ENCODE measurements at regions not wholly inside any gene's neighbourhood (a gene's known extent, or its start where the extent isn't known, plus 50 kb on each side); places are given as distances from the start of the nearest gene placed in this dataset.

DNA sequence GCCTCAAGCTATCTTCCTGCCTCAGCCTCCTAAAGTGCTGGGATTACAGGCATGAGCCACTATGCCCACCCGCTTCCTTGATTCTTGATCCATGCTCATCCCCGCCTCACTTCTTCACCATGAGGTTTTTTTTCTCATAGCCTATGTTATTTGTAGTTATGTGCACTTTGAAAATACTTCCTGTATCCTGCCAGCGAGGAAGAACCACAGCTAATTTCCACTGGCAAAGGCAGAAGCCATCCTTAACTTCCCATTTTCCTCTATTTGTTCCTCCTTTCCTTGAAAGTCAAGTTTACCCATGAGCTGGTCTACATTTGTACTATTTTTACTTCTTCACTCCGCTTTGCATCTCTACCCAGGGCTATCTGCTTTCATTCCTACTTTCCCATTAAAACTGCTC lies 189.7 kb upstream of the ZFHX3 start:
- Histone ChIP-seq H3K4me2 (no peak overlapping the region), H3K36me3 (no peaks in the 10 kb centered on the region), H3K27ac (no peak overlapping the region), H3K9me3 (no peaks in the 10 kb centered on the region), H3K27me3 (no peaks in the 10 kb centered on the region), H4K20me1 (no peaks in the 10 kb centered on the region), H3K9ac (no peak overlapping the region), H3K4me3 (no peak overlapping the region), H3K4me1 (no peaks in the 10 kb centered on the region)
- TF ChIP-seq Cebpa-rat (IDR thresholded peaks at IDR 0.05) = no peak

GRCh38 chr16:73234496-73234895 lies 186.6 kb upstream of the ZFHX3 start:
- no peak for TF ChIP-seq Cebpa-rat (IDR thresholded peaks at IDR 0.05)
- H4K20me1 ChIP-seq = no peaks in the 10 kb centered on the region
- H3K4me3 ChIP-seq = no peak overlapping the region
- no peaks in the 10 kb centered on the region for H3K27me3 ChIP-seq
- no peaks in the 10 kb centered on the region for H3K36me3 ChIP-seq
- H3K4me1 ChIP-seq = no peaks in the 10 kb centered on the region
- H3K4me2 ChIP-seq = no peak overlapping the region
- no peak overlapping the region for H3K27ac ChIP-seq
- no peaks in the 10 kb centered on the region for H3K9me3 ChIP-seq
- no peak overlapping the region for H3K9ac ChIP-seq

GRCh38 chr16:73233846-73234424 lies 186.0 kb upstream of the ZFHX3 start:
- Histone ChIP-seq H3K4me3 (no peak overlapping the region), H3K27ac (no peak overlapping the region), H3K4me1 (no peaks in the 10 kb centered on the region)

DNA sequence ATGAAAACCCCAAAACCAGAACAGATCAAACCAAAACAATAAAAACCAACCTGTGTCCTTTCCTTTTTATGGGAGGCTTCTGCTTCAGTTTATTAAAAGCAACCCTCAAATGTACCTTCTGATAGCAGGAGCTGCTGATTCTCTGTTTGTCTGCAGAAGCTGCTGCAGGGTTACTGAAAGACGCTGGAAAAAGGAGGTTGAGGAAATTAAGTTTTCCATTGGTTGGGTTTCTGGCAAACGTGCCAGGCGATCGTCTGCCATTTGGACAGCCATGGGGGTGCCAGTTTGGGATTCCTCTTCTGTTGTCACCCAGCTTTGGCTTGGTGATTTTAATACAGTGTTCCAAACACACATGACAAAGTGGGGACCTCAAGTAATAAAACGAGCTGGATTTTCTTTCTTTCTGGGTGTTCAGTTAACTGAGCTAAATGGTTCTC lies 185.4 kb upstream of the ZFHX3 start:
- Histone ChIP-seq H3K4me1 (no peaks in the 10 kb centered on the region), H3K9ac (no peak overlapping the region), H3K9me3 (no peaks in the 10 kb centered on the region), H4K20me1 (no peaks in the 10 kb centered on the region), H3K4me3 (no peak overlapping the region), H3K4me2 (no peak overlapping the region), H3K27ac (no peak overlapping the region), H3K27me3 (no peaks in the 10 kb centered on the region), H3K36me3 (no peaks in the 10 kb centered on the region)
- TF ChIP-seq Cebpa-rat (IDR thresholded peaks at IDR 0.05) = no peak

More at GRCh38 chr16:73233846-73234424, 186.0 kb upstream of the ZFHX3 start:
- no peaks in the 10 kb centered on the region for H3K9me3 ChIP-seq
- H3K27me3 ChIP-seq = no peaks in the 10 kb centered on the region
- H4K20me1 ChIP-seq = no peaks in the 10 kb centered on the region
- no peak overlapping the region for H3K9ac ChIP-seq
- no peak for TF ChIP-seq Cebpa-rat (IDR thresholded peaks at IDR 0.05)
- no peaks in the 10 kb centered on the region for H3K36me3 ChIP-seq
- no peak overlapping the region for H3K4me2 ChIP-seq

- H4K20me1 ChIP-seq = no peaks in the 10 kb centered on the region
- H3K4me3 ChIP-seq = no peak overlapping the region
Observed at GRCh38 chr16:73232555-73233328, 184.8 kb upstream of the ZFHX3 start.

GRCh38 chr16:73231944-73232554 lies 184.1 kb upstream of the ZFHX3 start:
- H3K4me1 ChIP-seq = no peaks in the 10 kb centered on the region
- no peak overlapping the region for H3K9ac ChIP-seq
- no peak for TF ChIP-seq Cebpa-rat (IDR thresholded peaks at IDR 0.05)
- no peak overlapping the region for H3K4me3 ChIP-seq
- H4K20me1 ChIP-seq = no peaks in the 10 kb centered on the region
- no peak overlapping the region for H3K27ac ChIP-seq
- no peaks in the 10 kb centered on the region for H3K27me3 ChIP-seq
- no peak overlapping the region for H3K4me2 ChIP-seq
- no peaks in the 10 kb centered on the region for H3K9me3 ChIP-seq
- H3K36me3 ChIP-seq = no peaks in the 10 kb centered on the region

More at GRCh38 chr16:73232555-73233328, 184.8 kb upstream of the ZFHX3 start:
- H3K9ac ChIP-seq = no peak overlapping the region
- H3K27ac ChIP-seq = no peak overlapping the region
- H3K36me3 ChIP-seq = no peaks in the 10 kb centered on the region
- H3K4me2 ChIP-seq = no peak overlapping the region
- TF ChIP-seq Cebpa-rat (IDR thresholded peaks at IDR 0.05) = no peak
- no peaks in the 10 kb centered on the region for H3K27me3 ChIP-seq
- no peaks in the 10 kb centered on the region for H3K4me1 ChIP-seq
- H3K9me3 ChIP-seq = no peaks in the 10 kb centered on the region

DNA sequence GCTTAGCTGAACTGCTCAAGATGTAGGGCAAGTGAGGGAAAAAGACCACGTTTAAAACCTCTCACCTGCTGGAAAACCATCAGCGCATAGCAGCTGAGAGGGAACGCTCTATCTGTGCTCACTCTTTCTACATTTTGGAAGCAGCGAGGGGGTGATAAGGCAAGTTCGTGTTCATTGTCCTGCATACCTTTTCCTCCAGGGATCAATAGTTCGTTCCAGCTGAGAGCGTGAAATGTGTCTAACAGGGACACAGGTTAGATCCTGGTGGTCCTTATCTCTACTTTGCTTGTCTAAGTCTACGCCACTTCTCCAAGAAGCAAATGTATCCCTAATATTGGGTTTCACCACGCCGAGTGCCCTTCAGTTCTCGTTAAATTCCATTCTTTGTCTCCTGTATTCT lies 183.5 kb upstream of the ZFHX3 start:
- no peaks in the 10 kb centered on the region for H3K36me3 ChIP-seq
- H3K4me2 ChIP-seq = no peak overlapping the region
- no peaks in the 10 kb centered on the region for H3K27me3 ChIP-seq
- H3K4me3 ChIP-seq = no peak overlapping the region
- no peak overlapping the region for H3K27ac ChIP-seq
- no peak for TF ChIP-seq Cebpa-rat (IDR thresholded peaks at IDR 0.05)
- H4K20me1 ChIP-seq = no peaks in the 10 kb centered on the region
- H3K9ac ChIP-seq = no peak overlapping the region
- H3K4me1 ChIP-seq = no peaks in the 10 kb centered on the region
- H3K9me3 ChIP-seq = no peaks in the 10 kb centered on the region

DNA sequence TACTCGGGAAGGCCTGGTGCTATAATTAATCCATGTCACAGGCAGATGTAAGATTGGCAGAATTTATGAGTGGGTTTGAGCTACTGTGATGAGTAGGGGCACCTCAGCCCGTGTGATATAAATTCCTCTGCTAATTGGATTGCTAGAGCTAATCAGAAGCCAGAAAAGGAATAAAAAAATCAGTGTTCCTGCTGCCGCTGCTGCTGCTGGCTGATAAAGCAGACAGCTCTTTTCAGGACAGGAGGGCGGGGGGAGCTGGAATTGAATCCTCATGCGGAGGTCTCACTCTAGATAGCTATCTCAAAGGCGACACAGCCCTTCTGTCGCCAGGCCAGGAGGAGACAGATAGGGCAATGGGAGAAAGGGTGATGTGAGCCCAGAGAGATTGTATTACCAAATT lies 182.7 kb upstream of the ZFHX3 start:
- Histone ChIP-seq H3K4me2 (no peak overlapping the region), H3K4me3 (no peak overlapping the region), H3K4me1 (no peaks in the 10 kb centered on the region), H3K36me3 (no peaks in the 10 kb centered on the region), H3K9ac (no peak overlapping the region), H3K27ac (no peak overlapping the region), H4K20me1 (no peaks in the 10 kb centered on the region), H3K27me3 (no peaks in the 10 kb centered on the region), H3K9me3 (no peaks in the 10 kb centered on the region)
- TF ChIP-seq Cebpa-rat (IDR thresholded peaks at IDR 0.05) = no peak

DNA sequence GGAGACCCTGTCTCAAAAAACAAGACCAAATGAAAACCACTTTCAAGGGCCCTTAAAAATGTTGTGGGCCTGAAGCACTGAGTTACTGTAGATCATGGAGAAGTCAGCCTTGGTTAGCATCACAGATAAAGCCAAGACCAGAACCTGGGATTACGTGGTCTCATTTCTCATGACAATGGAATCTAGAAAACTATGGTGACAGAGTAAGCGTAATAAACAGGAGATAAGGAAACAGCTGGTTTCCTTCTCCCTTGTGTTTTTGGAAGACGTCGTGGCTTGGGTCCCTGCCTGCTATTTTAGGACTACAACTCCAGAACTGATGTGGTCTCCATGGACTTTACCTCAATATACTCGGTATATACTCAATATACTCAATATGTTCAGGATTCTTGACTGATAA lies 180.7 kb upstream of the ZFHX3 start:
- Histone ChIP-seq H3K4me1 (no peaks in the 10 kb centered on the region), H3K4me2 (no peak overlapping the region), H3K27ac (no peak overlapping the region), H4K20me1 (no peaks in the 10 kb centered on the region), H3K36me3 (no peaks in the 10 kb centered on the region), H3K4me3 (no peak overlapping the region), H3K9ac (no peak overlapping the region), H3K9me3 (no peaks in the 10 kb centered on the region), H3K27me3 (no peaks in the 10 kb centered on the region)
- no peak for TF ChIP-seq Cebpa-rat (IDR thresholded peaks at IDR 0.05)

- Histone ChIP-seq H3K4me2 (no peak overlapping the region), H3K27ac (no peak overlapping the region), H3K4me3 (no peak overlapping the region), H4K20me1 (no peaks in the 10 kb centered on the region), H3K27me3 (no peaks in the 10 kb centered on the region), H3K4me1 (no peaks in the 10 kb centered on the region), H3K9ac (no peak overlapping the region), H3K9me3 (no peaks in the 10 kb centered on the region), H3K36me3 (no peaks in the 10 kb centered on the region)
- no peak for TF ChIP-seq Cebpa-rat (IDR thresholded peaks at IDR 0.05)
Observed at GRCh38 chr16:73226675-73227074, 178.7 kb upstream of the ZFHX3 start.

All from BLaER1 (cell line).